Fibroblast of skin of back (primary cell): ENCODE measurements at regions not wholly inside any gene's neighbourhood (a gene's known extent, or its start where the extent isn't known, plus 50 kb on each side); places are given as distances from the start of the nearest gene placed in this dataset.
"Not testable (repeated sequence)": the region's sequence is repeated elsewhere in the genome, so short reads cannot be mapped to it uniquely, and the experiment has no call there.

ENCODE experiments used
- DNase-seq: peaks from one replicate; pipeline ENCODE4 v3.0.0-alpha.2; 2013

- peak; percentile 98 for DNase-seq
Observed at GRCh38 chr10:43843321-43844101, 194.8 kb upstream of the ZNF32 start.

- no peak for DNase-seq
Observed at GRCh38 chr10:43842496-43842895, 193.8 kb upstream of the ZNF32 start.

GRCh38 chr10:43842072-43842471 lies 193.4 kb upstream of the ZNF32 start:
- no peak for DNase-seq

- DNase-seq: no peak
Observed at GRCh38 chr10:43839973-43840372, 191.3 kb upstream of the ZNF32 start.

GRCh38 chr10:43834751-43835150 lies 186.1 kb upstream of the ZNF32 start:
- DNase-seq: not testable (repeated sequence)

GRCh38 chr10:43827853-43828252 lies 179.2 kb upstream of the ZNF32 start:
- no peak for DNase-seq

GRCh38 chr10:43825984-43826383 lies 177.3 kb upstream of the ZNF32 start:
- no peak for DNase-seq

- no peak for DNase-seq
Observed at GRCh38 chr10:43825421-43825820, 176.7 kb upstream of the ZNF32 start.

- DNase-seq: no peak
Observed at GRCh38 chr10:43824934-43825333, 176.3 kb upstream of the ZNF32 start.

- peak; percentile 80 for DNase-seq
Observed at GRCh38 chr10:43822631-43823580, 174.2 kb upstream of the ZNF32 start.

GRCh38 chr10:43821103-43821502 lies 172.4 kb upstream of the ZNF32 start:
- DNase-seq: no peak

GRCh38 chr10:43820663-43821062 lies 172.0 kb upstream of the ZNF32 start:
- peak; percentile 66 for DNase-seq

- DNase-seq: peak; percentile 58
Observed at GRCh38 chr10:43819464-43820230, 171.0 kb upstream of the ZNF32 start.

GRCh38 chr10:43818687-43819086 lies 170.0 kb upstream of the ZNF32 start:
- no peak for DNase-seq

- DNase-seq: peak; percentile 91
Observed at GRCh38 chr10:43817368-43817767, 168.7 kb upstream of the ZNF32 start.

GRCh38 chr10:43816351-43817321 lies 168.0 kb upstream of the ZNF32 start:
- DNase-seq: peak; percentile 92

- no peak for DNase-seq
Observed at GRCh38 chr10:43815181-43815885, 166.7 kb upstream of the ZNF32 start.

- DNase-seq: peak; percentile 77
Observed at GRCh38 chr10:43814663-43815062, 166.0 kb upstream of the ZNF32 start.

GRCh38 chr10:43811871-43812270 lies 163.2 kb upstream of the ZNF32 start:
- no peak for DNase-seq

GRCh38 chr10:43809211-43809930 lies 160.7 kb upstream of the ZNF32 start:
- peak; percentile 96 for DNase-seq
